ENCODE measurements at regions not wholly inside any gene's neighbourhood (a gene's known extent, or its start where the extent isn't known, plus 50 kb on each side); places are given as distances from the start of the nearest gene placed in this dataset.
"Not testable (repeated sequence)": the region's sequence is repeated elsewhere in the genome, so short reads cannot be mapped to it uniquely, and the experiment has no call there.

GRCh38 chr15:79154483-79155135, 64.0 kb upstream of the RASGRF1 start:
- no peak for DNase-seq

- DNase-seq, result not testable (repeated sequence)
These were observed 53.7 kb upstream of the RASGRF1 start for GRCh38 chr15:79144290-79144689.

- no peak for DNase-seq
These were observed 50.4 kb upstream of the RASGRF1 start for GRCh38 chr15:79140846-79141570.

Data from T-helper 1 cell (primary cell).